Adipocyte (in vitro differentiated cells): ENCODE measurements at regions not wholly inside any gene's neighbourhood (a gene's known extent, or its start where the extent isn't known, plus 50 kb on each side); places are given as distances from the start of the nearest gene placed in this dataset.

Experiments
- DNase-seq: peaks from one replicate; pipeline ENCODE4 v3.0.0-alpha.2; 2015; ENCODE audit warnings: low read depth
- H3K27me3 ChIP-seq: replicated peaks from 2 replicates; pipeline ENCODE4 v1.7.0; 2013; ENCODE audit warnings: mild to moderate bottlenecking, low read length, moderate library complexity; ENCODE audit not compliant: control insufficient read depth, insufficient read depth
- H3K36me3 ChIP-seq: 2 replicates; pipeline ENCODE4 v1.7.0; 2013; ENCODE audit warnings: low read length, mild to moderate bottlenecking, moderate library complexity; ENCODE audit not compliant: control insufficient read depth, insufficient read depth, severe bottlenecking
- H3K4me1 ChIP-seq: 2 replicates; pipeline ENCODE4 v1.7.0; 2013; ENCODE audit warnings: mild to moderate bottlenecking, low read length, moderate library complexity; ENCODE audit not compliant: control insufficient read depth, insufficient read depth
- H3K4me3 ChIP-seq: 2 replicates; pipeline ENCODE4 v1.7.0; 2013; ENCODE audit warnings: mild to moderate bottlenecking, low read length, moderate library complexity
- H3K9ac ChIP-seq: 2 replicates; pipeline ENCODE4 v1.7.0; 2013; ENCODE audit warnings: mild to moderate bottlenecking, low read length, moderate library complexity
- H3K9me3 ChIP-seq: 2 replicates; pipeline ENCODE4 v1.7.0; 2013; ENCODE audit warnings: mild to moderate bottlenecking, low read length, moderate library complexity; ENCODE audit not compliant: control insufficient read depth

- no peak overlapping the region for H3K9ac ChIP-seq
- H3K27me3 ChIP-seq: no peaks in the 10 kb centered on the region
- H3K36me3 ChIP-seq: no peaks in the 10 kb centered on the region
- DNase-seq: no peak
- H3K4me1 ChIP-seq: no peaks in the 10 kb centered on the region
- no peak overlapping the region for H3K4me3 ChIP-seq
- H3K9me3 ChIP-seq: peaks cover 9% of the 10 kb centered on the region
Measured at GRCh38 chr17:54259476-54259875, 436.7 kb downstream of the KIF2B start.

GRCh38 chr17:54261465-54261864, 438.7 kb downstream of the KIF2B start:
- Histone ChIP-seq H3K4me3 (no peak overlapping the region), H3K36me3 (no peaks in the 10 kb centered on the region), H3K9ac (no peak overlapping the region), H3K27me3 (no peaks in the 10 kb centered on the region), H3K4me1 (no peaks in the 10 kb centered on the region), H3K9me3 (peaks cover 9% of the 10 kb centered on the region)
- DNase-seq: no peak

DNA sequence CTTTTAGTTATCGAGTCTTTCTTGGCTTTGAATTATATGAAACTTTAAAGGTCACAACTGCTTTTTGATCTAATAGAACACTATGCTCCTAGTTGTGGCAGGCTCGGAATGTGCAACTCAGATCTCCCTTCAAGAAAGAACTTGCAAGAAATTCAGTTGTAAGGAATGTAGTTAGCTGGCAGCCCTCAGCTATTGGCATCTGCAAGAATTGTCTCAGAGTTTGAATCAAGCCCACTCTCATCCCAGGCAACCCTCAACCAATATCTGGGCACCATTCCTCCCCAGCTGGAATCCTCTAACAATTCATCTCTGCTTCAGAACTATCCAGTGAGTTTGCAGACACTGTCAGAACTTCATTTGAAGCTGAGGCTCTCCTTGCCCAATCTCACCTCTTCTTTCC, 447.2 kb downstream of the KIF2B start:
- no peak overlapping the region for H3K9ac ChIP-seq
- H3K27me3 ChIP-seq: no peaks in the 10 kb centered on the region
- H3K9me3 ChIP-seq: no peaks in the 10 kb centered on the region
- no peak overlapping the region for H3K4me3 ChIP-seq
- no peaks in the 10 kb centered on the region for H3K4me1 ChIP-seq
- no peaks in the 10 kb centered on the region for H3K36me3 ChIP-seq
- no peak for DNase-seq

- no peaks in the 10 kb centered on the region for H3K27me3 ChIP-seq
- no peaks in the 10 kb centered on the region for H3K36me3 ChIP-seq
- H3K9me3 ChIP-seq: no peaks in the 10 kb centered on the region
- no peaks in the 10 kb centered on the region for H3K4me1 ChIP-seq
- H3K9ac ChIP-seq: no peak overlapping the region
- H3K4me3 ChIP-seq: no peak overlapping the region
- no peak for DNase-seq
Measured at GRCh38 chr17:54270499-54270898, 447.8 kb downstream of the KIF2B start.

- no peak overlapping the region for H3K9ac ChIP-seq
- no peaks in the 10 kb centered on the region for H3K27me3 ChIP-seq
- no peaks in the 10 kb centered on the region for H3K36me3 ChIP-seq
- H3K4me1 ChIP-seq: no peaks in the 10 kb centered on the region
- no peak overlapping the region for H3K4me3 ChIP-seq
- no peaks in the 10 kb centered on the region for H3K9me3 ChIP-seq
- no peak for DNase-seq
Measured at GRCh38 chr17:54277868-54278267, 455.1 kb downstream of the KIF2B start.

- no peak overlapping the region for H3K9ac ChIP-seq
Measured at GRCh38 chr17:54280741-54281140, 458.0 kb downstream of the KIF2B start.

DNA sequence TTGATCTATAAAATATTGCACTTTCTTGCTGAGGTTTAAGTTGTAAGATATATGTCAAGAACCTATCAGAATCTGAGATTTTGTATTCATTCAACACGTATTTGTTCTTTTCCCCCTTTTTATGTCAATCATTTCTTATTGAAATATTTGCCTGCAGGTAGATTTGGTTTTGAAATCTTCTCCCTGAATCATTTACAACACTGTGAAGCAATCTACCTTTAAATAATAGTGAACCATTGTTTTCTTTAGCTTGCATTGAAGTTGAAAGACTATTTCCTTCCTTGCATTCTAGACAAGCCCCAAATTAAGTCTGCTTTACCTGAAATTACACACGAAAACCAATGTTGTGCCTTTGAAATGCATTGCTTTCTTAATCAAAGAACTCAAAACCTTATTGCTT, 460.2 kb downstream of the KIF2B start:
- Histone ChIP-seq H3K9ac (no peak overlapping the region), H3K4me1 (no peaks in the 10 kb centered on the region), H3K36me3 (no peaks in the 10 kb centered on the region), H3K9me3 (no peaks in the 10 kb centered on the region), H3K4me3 (no peak overlapping the region), H3K27me3 (no peaks in the 10 kb centered on the region)
- no peak for DNase-seq

More at GRCh38 chr17:54280741-54281140, 458.0 kb downstream of the KIF2B start:
- Histone ChIP-seq H3K36me3 (no peaks in the 10 kb centered on the region), H3K27me3 (no peaks in the 10 kb centered on the region), H3K9me3 (no peaks in the 10 kb centered on the region), H3K4me1 (no peaks in the 10 kb centered on the region), H3K4me3 (no peak overlapping the region)
- no peak for DNase-seq

DNA sequence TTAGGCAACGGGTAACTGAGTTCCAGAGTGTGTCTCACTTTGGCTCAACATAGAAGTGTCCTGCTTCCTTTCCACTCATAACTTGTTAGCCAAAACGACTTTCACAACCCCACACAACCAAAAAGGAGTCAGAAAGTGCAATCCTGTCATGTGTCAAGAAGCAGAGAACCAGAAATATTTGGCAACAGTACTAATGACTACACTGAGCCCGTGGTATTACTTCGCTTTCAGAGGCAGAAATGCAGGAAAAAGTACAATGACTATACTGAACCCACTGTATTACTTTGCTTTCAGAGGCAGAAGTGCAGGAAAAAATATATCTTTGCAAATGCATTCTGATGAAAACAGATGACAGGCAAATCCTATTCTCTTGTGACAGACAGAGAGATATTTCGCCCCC, 484.6 kb downstream of the KIF2B start:
- H3K36me3 ChIP-seq: no peaks in the 10 kb centered on the region
- H3K4me3 ChIP-seq: no peak overlapping the region
- H3K27me3 ChIP-seq: no peaks in the 10 kb centered on the region
- no peaks in the 10 kb centered on the region for H3K4me1 ChIP-seq
- H3K9me3 ChIP-seq: no peaks in the 10 kb centered on the region
- DNase-seq: no peak
- no peak overlapping the region for H3K9ac ChIP-seq

DNA sequence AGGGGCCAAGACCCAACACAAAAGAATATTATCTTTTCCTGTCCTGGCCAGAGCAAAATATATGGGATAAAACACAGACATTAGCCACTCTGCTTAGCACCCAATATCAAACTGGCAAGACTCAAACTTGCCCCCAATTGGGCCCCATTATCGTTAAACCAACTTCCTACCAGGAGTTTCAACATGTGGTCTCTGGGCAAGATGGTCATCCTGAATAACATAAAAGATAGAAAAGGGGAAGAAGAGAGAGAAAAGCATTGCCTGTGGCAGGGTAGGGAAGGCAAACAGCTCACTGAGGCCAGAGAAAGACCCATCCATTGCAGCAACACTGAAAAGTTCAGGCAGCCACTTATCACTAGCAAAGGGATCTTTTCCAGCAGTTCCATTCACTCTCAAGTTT, 502.1 kb downstream of the KIF2B start:
- no peaks in the 10 kb centered on the region for H3K36me3 ChIP-seq
- no peak overlapping the region for H3K9ac ChIP-seq
- DNase-seq: no peak
- no peaks in the 10 kb centered on the region for H3K4me1 ChIP-seq
- H3K27me3 ChIP-seq: no peaks in the 10 kb centered on the region
- H3K9me3 ChIP-seq: peaks cover 7% of the 10 kb centered on the region
- H3K4me3 ChIP-seq: no peak overlapping the region

DNA sequence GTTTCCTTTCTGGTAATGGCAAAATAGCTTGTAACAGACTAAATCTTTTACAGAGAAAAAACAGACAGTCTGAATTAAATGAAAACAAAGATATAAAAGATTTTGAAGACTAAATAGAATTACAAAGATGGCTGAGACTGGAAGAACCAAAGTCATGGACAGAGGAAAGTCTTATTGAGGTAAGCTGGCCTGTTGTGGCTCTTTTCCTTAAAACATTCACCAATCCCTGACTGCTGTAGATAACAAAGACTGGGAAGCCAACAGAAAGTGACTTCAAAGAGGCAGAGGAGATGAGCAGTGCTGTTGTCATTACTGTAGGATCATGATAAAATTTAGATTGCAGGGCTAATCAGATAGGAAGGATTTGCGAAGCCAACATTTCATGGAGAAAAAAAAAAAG, 517.0 kb downstream of the KIF2B start:
- no peaks in the 10 kb centered on the region for H3K9me3 ChIP-seq
- H3K27me3 ChIP-seq: no peaks in the 10 kb centered on the region
- no peak overlapping the region for H3K9ac ChIP-seq
- H3K36me3 ChIP-seq: no peaks in the 10 kb centered on the region
- no peak for DNase-seq
- H3K4me1 ChIP-seq: no peaks in the 10 kb centered on the region
- no peak overlapping the region for H3K4me3 ChIP-seq

DNA sequence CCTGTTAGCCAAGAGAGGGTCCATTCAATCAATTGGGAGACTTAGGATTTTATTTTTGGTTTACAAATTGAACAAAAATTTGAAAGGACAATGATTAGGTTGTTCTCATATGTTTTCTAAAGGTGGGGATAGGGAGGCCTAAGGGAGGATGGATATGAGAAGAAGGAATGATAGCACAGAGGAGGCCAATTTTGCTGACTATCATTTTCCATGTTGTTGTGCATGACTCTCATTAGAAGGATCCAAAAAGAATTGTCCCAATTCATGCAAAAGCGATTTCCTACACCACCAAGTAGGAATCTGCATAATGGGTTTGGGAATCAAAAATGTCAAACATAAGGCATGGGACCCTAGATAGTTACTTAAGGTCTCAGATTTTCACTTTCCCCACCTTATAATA, 524.8 kb downstream of the KIF2B start:
- Histone ChIP-seq H3K36me3 (no peaks in the 10 kb centered on the region), H3K9me3 (no peaks in the 10 kb centered on the region), H3K4me3 (no peak overlapping the region), H3K27me3 (no peaks in the 10 kb centered on the region), H3K4me1 (no peaks in the 10 kb centered on the region), H3K9ac (no peak overlapping the region)
- DNase-seq: no peak

- DNase-seq: no peak
- Histone ChIP-seq H3K36me3 (no peaks in the 10 kb centered on the region), H3K4me3 (no peak overlapping the region), H3K9ac (no peak overlapping the region), H3K27me3 (no peaks in the 10 kb centered on the region), H3K9me3 (no peaks in the 10 kb centered on the region), H3K4me1 (no peaks in the 10 kb centered on the region)
Measured at GRCh38 chr17:54348234-54348633, 525.5 kb downstream of the KIF2B start.
